C4-2B (cell line): ENCODE measurements at regions not wholly inside any gene's neighbourhood (a gene's known extent, or its start where the extent isn't known, plus 50 kb on each side); places are given as distances from the start of the nearest gene placed in this dataset.

Experiments
- H3K27ac ChIP-seq: fragments of 450-650 bp; 2 replicates; pipeline ENCODE4 v1.5.1; 2017
- ZFX ChIP-seq: fragments of 450-650 bp; IDR thresholded peaks from 2 replicates; pipeline ENCODE4 v1.6.1; 2017
- TF ChIP-seq, protein P1 (sequence below): fragments of 450-650 bp; conservative IDR thresholded peaks from 2 replicates; pipeline ENCODE4 v1.5.1; 2017; ENCODE audit warnings: mild to moderate bottlenecking

DNA sequence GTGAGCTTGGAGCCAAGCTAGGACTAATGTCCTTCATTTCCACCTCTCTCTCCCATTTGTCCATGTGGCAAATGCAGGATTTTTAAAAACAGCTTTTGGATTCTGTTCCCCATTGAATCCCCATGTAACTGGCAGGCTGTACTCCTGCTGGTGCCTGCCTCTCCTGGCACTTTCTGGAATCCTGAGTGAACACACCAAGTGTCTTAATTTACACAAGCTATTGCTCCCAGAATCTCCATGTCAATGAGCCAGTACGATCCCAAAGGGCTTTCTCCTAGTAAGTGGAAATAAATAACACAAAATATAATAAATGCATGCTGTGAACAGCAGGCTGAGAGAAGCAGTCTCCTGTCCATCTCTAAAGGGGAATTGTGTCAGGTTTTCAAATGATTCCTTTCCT is 88.4 kb upstream of the WWC1 start:
- H3K27ac ChIP-seq, result no peak overlapping the region
- TF ChIP-seq, protein P1, sequence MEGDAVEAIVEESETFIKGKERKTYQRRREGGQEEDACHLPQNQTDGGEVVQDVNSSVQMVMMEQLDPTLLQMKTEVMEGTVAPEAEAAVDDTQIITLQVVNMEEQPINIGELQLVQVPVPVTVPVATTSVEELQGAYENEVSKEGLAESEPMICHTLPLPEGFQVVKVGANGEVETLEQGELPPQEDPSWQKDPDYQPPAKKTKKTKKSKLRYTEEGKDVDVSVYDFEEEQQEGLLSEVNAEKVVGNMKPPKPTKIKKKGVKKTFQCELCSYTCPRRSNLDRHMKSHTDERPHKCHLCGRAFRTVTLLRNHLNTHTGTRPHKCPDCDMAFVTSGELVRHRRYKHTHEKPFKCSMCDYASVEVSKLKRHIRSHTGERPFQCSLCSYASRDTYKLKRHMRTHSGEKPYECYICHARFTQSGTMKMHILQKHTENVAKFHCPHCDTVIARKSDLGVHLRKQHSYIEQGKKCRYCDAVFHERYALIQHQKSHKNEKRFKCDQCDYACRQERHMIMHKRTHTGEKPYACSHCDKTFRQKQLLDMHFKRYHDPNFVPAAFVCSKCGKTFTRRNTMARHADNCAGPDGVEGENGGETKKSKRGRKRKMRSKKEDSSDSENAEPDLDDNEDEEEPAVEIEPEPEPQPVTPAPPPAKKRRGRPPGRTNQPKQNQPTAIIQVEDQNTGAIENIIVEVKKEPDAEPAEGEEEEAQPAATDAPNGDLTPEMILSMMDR, result no peak
- no peak for TF ChIP-seq ZFX

DNA sequence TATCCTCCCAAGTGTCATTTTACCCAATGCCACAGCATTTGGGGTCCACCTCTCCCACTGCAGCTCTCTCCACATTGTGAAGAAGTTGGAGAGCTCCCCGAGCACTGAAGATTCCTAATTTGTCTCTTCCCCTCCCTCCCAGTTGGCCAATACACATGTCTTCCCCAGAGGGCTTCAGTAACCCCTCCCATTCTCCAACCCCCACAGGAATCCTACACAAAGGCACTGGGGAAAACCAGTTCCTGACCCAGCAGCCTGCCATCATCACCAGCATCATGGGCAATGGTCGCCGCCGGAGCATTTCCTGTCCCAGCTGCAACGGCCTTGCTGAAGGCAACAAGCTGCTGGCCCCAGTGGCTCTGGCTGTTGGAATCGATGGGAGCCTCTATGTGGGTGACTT is 87.3 kb upstream of the WWC1 start:
- TF ChIP-seq, protein P1, result no peak
- TF ChIP-seq ZFX, result no peak
- no peak overlapping the region for H3K27ac ChIP-seq

GRCh38 chr5:168207450-168208029 is 83.9 kb upstream of the WWC1 start:
- TF ChIP-seq, protein P1, result no peak
- no peak for TF ChIP-seq ZFX
- H3K27ac ChIP-seq, result no peak overlapping the region

DNA sequence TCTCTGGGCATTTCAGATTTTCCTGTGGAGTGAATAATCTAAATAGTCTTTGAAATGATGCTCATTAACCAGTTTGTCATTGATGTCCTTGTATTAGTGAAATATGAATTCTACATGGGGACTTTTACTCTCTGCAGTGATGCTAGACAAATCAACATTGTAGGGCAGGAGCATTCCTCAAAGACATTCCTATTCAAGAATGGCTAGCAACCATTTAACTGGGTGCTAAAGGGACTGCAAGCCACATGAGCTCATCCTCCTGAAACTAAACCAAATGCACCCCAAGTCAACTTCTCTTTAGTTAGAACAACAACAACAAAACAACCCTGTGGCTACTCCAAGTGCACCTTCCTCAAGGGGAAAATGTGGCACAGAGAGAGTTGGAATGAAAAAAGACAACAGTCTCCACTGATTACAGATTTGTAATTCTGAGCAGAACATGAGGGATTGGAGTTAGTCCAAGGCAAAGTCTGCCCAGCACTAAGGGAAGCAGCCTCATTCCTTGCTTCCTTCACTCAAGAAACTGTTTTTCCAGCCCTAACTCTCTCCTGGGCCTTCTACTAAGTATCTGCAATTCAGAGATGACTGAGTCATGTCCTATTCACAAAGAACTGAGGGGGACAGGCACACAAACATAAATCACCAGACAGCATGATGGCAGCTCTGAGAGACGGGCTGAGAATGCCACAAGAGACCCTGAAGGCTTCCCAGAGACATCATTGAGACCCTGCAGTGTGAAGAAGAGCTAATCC is 82.0 kb upstream of the WWC1 start:
- no peak for TF ChIP-seq ZFX
- TF ChIP-seq, protein P1, result no peak
- no peak overlapping the region for H3K27ac ChIP-seq

GRCh38 chr5:168209997-168210396 is 81.4 kb upstream of the WWC1 start:
- TF ChIP-seq ZFX, result no peak
- TF ChIP-seq, protein P1, result no peak

DNA sequence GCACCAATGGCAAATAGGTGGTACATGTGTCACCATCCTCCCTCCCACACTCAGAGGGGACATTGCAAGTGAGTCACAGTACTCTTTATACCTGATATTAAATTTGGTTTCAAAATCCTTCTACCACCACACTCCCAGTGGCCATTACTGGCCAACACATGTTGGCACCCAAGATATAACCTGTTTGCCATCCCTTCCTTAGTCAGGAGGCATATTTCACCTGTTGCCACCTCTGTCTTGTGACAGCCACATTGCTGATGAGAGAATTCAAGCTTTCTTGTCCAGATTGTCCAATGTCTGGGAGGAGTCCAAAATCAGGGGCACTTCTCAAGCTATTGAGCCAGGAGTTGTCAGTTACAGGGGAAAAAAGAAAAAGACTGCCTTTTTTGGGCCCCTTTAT is 80.2 kb upstream of the WWC1 start:
- TF ChIP-seq, protein P1, result no peak; the same call in 1 of the 2 replicates
- no peak for TF ChIP-seq ZFX
- H3K27ac ChIP-seq, result no peak overlapping the region

More at GRCh38 chr5:168209997-168210396, 81.4 kb upstream of the WWC1 start:
- H3K27ac ChIP-seq, result no peak overlapping the region

DNA sequence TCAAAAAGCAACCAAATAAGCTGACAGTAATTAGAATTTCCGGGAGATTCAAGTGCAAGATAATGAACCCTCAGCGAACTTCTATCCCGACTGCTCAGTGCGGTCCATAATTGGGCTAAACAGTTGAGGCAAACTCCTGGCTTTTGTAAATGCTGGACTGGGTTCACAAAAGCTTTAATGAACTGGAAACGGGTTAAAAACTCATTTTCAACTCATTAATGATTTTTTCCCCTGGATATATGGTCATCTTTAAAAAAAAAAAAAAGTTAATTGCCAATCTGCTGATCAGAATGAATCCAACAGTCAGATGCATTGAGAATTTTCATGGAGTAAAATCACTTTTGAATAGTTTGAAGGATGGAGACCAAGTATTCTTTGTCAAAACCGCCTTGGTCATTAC is 79.5 kb upstream of the WWC1 start:
- no peak for TF ChIP-seq ZFX
- TF ChIP-seq, protein P1, result no peak

More for the DNA sequence above, 79.5 kb upstream of the WWC1 start:
- H3K27ac ChIP-seq, result no peak overlapping the region
